HepG2 (cell line): ENCODE measurements at regions not wholly inside any gene's neighbourhood (a gene's known extent, or its start where the extent isn't known, plus 50 kb on each side); places are given as distances from the start of the nearest gene placed in this dataset.

ENCODE experiments used
- CTCF ChIP-seq: sonication (generic); formaldehyde crosslinking; IDR thresholded peaks from 2 replicates; pipeline ENCODE4 v1.5.0; 2020; ENCODE audit warnings: mild to moderate bottlenecking, missing genetic modification reagents, moderate library complexity
- EZH2 ChIP-seq: conservative IDR thresholded peaks from 2 replicates; pipeline ENCODE4 v1.6.1; 2012; ENCODE audit warnings: mild to moderate bottlenecking, low read depth, low read length, moderate library complexity
- POLR2A ChIP-seq, 2 experiments: IDR thresholded peaks; 2 replicates each; pipeline ENCODE4 v1.6.1; 2011; ENCODE audit warnings: low read depth in 2 of 2, low read length in 2 of 2, mild to moderate bottlenecking in 1 of 2, moderate library complexity in 1 of 2; ENCODE audit not compliant: insufficient read depth in 1 of 2
- SP1 ChIP-seq, 2 experiments: fragments of 450-650 bp in 1 of 2; sonication (generic) in 1 of 2; formaldehyde crosslinking in 1 of 2; IDR thresholded peaks; 2 replicates each; pipeline versions ENCODE4 v1.4.0 to v1.6.1; 2016 to 2020; ENCODE audit warnings: missing genetic modification reagents in 1 of 2
- TAF1 ChIP-seq: sonication (generic); formaldehyde crosslinking; IDR thresholded peaks from 2 replicates; pipeline ENCODE4 v1.4.0; 2020; ENCODE audit warnings: missing genetic modification reagents
- ZBTB20 ChIP-seq: sonication (generic); formaldehyde crosslinking; IDR thresholded peaks from 2 replicates; pipeline ENCODE4 v1.8.1; 2023; ENCODE audit warnings: missing genetic modification reagents, low read depth, mild to moderate bottlenecking, borderline replicate concordance
- ZNF441 ChIP-seq: sonication (generic); formaldehyde crosslinking; IDR thresholded peaks from 2 replicates; pipeline ENCODE4 v1.7.0; 2021; ENCODE audit warnings: missing genetic modification reagents, borderline replicate concordance
- TF ChIP-seq, protein P1 (sequence below): IDR thresholded peaks from 2 replicates; pipeline ENCODE4 v1.6.1; 2012; ENCODE audit warnings: inconsistent platforms

GRCh38 chr15:98160236-98160635 lies 199.7 kb downstream of the ARRDC4 start:
- TF ChIP-seq POLR2A (IDR thresholded peaks at IDR 0.05; ENCODE audit: insufficient read depth in 1 of 2, low read depth in 2 of 2, low read length in 2 of 2) (no peak), EZH2 (no peak), ZNF441 (CRISPR knock-in tag) (no peak), SP1 (IDR thresholded peaks at IDR 0.05) (no peak), SP1 (CRISPR knock-in tag; IDR thresholded peaks at IDR 0.05) (no peak), TAF1 (CRISPR knock-in tag) (no peak), CTCF (CRISPR knock-in tag) (no peak), ZBTB20 (CRISPR knock-in tag) (no peak)
- TF ChIP-seq, protein P1, sequence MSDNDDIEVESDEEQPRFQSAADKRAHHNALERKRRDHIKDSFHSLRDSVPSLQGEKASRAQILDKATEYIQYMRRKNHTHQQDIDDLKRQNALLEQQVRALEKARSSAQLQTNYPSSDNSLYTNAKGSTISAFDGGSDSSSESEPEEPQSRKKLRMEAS: no peak
